K562 (cell line): ENCODE measurements at regions not wholly inside any gene's neighbourhood (a gene's known extent, or its start where the extent isn't known, plus 50 kb on each side); places are given as distances from the start of the nearest gene placed in this dataset.
A peak's percentile ranks its signal among the peaks of the same experiment; 100 is the strongest.

Experiments
- ATAC-seq: fragments of 200-7000 bp; cut with Tn5 transposase; 3 replicates; pipeline ENCODE4 v1.9.1; 2020; ENCODE audit warnings: moderate library complexity
- BruUV-seq: library from RNA; stranded (reverse); fragments of 400-500 nt; replicated peaks from 2 replicates; lab custom pipeline; 2021; lab: Mats Ljungman, UMichigan
- CTCF ChIA-PET: fragments of 300-600 bp; formaldehyde crosslinking; extraction: SDS; loops from one replicate; lab custom pipeline; 2021; ENCODE audit warnings: low intra/inter-chr PET ratio; lab: Yijun Ruan, JAX
- POLR2A ChIA-PET: fragments of 300-600, 350-650 bp; sonication (Branson Sonifier 250); formaldehyde crosslinking; extraction: SDS; loops from one replicate; lab custom pipeline; 2021; ENCODE audit warnings: antibody characterized with exemption, inconsistent platforms; lab: Yijun Ruan, JAX
- DNase-seq, 4 experiments: peaks; one replicate each; pipeline versions ENCODE4 v3.0.0 to v3.0.0-alpha.2; 2011 to 2018; ENCODE audit warnings: low spot score in 3 of 4, mixed read lengths in 3 of 4; ENCODE audit errors: extremely low read depth in 1 of 4
- FAIRE-seq: peaks from 2 replicates; lab custom pipeline; 2011; peaks lifted over from hg19 to GRCh38; lab: Jason Lieb, UNC
- H2AFZ ChIP-seq: 2 replicates; pipeline ENCODE4 v1.6.0; 2011; ENCODE audit warnings: low read depth, low read length, control low read depth, inconsistent platforms
- H3K27ac ChIP-seq: fragments of 200-600 bp; 3 replicates; pipeline ENCODE4 v1.8.0; 2011; ENCODE audit warnings: low read depth, mild to moderate bottlenecking, control low read depth, inconsistent platforms, low read length, moderate library complexity, mixed read lengths; ENCODE audit errors: extremely low read depth
- H3K27me3 ChIP-seq, 2 experiments: fragments of 300-600 bp in 1 of 2; 2 replicates in 1 of 2; 3 replicates in 1 of 2; pipeline versions ENCODE4 v1.6.0 to v1.8.0; 2011; ENCODE audit warnings: inconsistent platforms in 2 of 2, low read length in 2 of 2, mild to moderate bottlenecking in 1 of 2, mixed read lengths in 1 of 2, moderate library complexity in 1 of 2; ENCODE audit not compliant: control insufficient read depth in 2 of 2, insufficient read depth in 2 of 2
- H3K36me3 ChIP-seq: fragments of 300-600 bp; 3 replicates; pipeline ENCODE4 v1.8.0; 2011; ENCODE audit warnings: mild to moderate bottlenecking, low read length, inconsistent platforms; ENCODE audit not compliant: control insufficient read depth, insufficient read depth
- H3K4me1 ChIP-seq, 2 experiments: fragments of 200-600 bp in 1 of 2; replicated peaks in 1 of 2; 2 replicates in 1 of 2; 3 replicates in 1 of 2; pipeline versions ENCODE4 v1.5.1 to v1.8.0; 2011; ENCODE audit warnings: inconsistent platforms in 2 of 2, low read length in 2 of 2, mild to moderate bottlenecking in 1 of 2, mixed read lengths in 1 of 2, moderate library complexity in 1 of 2; ENCODE audit not compliant: control insufficient read depth in 2 of 2, insufficient read depth in 2 of 2
- H3K4me2 ChIP-seq: 2 replicates; pipeline ENCODE4 v1.6.1; 2011; ENCODE audit warnings: low read length, control low read depth, inconsistent platforms, mixed read lengths; ENCODE audit not compliant: insufficient read depth
- H3K4me3 ChIP-seq: fragments of 200-600 bp; sonication (generic), shearing (Covaris generic); 2 replicates; pipeline ENCODE4 v1.5.1; 2016; ENCODE audit warnings: control low read depth, inconsistent platforms
- H3K79me2 ChIP-seq: fragments of 200-600 bp; 3 replicates; pipeline ENCODE4 v1.8.0; 2011; ENCODE audit warnings: low read length, inconsistent platforms; ENCODE audit not compliant: control insufficient read depth, insufficient read depth
- H3K9ac ChIP-seq, 2 experiments: 2 replicates each; pipeline versions ENCODE4 v1.6.0 to v1.6.1; 2011; ENCODE audit warnings: low read depth in 2 of 2, low read length in 2 of 2, control low read depth in 1 of 2, inconsistent platforms in 1 of 2, mild to moderate bottlenecking in 1 of 2, mixed read lengths in 1 of 2; ENCODE audit not compliant: insufficient read depth in 1 of 2
- H3K9me1 ChIP-seq: one replicate; pipeline ENCODE4 v1.6.0; 2011; ENCODE audit warnings: inconsistent platforms, mild to moderate bottlenecking, low read length, moderate library complexity; ENCODE audit not compliant: control insufficient read depth, insufficient read depth
- H3K9me3 ChIP-seq: replicated peaks from 2 replicates; pipeline ENCODE4 v1.5.1; 2011; ENCODE audit warnings: low read depth, low read length, inconsistent platforms; ENCODE audit not compliant: control insufficient read depth, insufficient read depth
- H4K20me1 ChIP-seq: replicated peaks from 2 replicates; pipeline ENCODE4 v1.6.1; 2011; ENCODE audit warnings: low read length, inconsistent platforms, mixed read lengths; ENCODE audit not compliant: control insufficient read depth, insufficient read depth
- BCOR ChIP-seq: fragments of 450-650 bp; IDR thresholded peaks from 2 replicates; pipeline ENCODE4 v1.6.1; 2016
- CTCF ChIP-seq, 3 experiments: IDR thresholded peaks in 2 of 3; conservative IDR thresholded peaks in 1 of 3; 2 replicates each; pipeline ENCODE4 v1.5.1; 2011 to 2012; ENCODE audit warnings: low read length in 3 of 3, mild to moderate bottlenecking in 3 of 3, control low read depth in 2 of 3, improper control_type of control experiment in 1 of 3, inconsistent platforms in 1 of 3, low read depth in 1 of 3, mixed read lengths in 1 of 3, moderate library complexity in 1 of 3; ENCODE audit not compliant: insufficient read depth in 2 of 3
- PREB ChIP-seq: sonication (generic); formaldehyde crosslinking; IDR thresholded peaks from 2 replicates; pipeline ENCODE4 v1.8.1; 2023; ENCODE audit warnings: mild to moderate bottlenecking, missing genetic modification reagents
- RAD21 ChIP-seq, 2 experiments: fragments of 250-450 bp in 1 of 2; fragments of 450-650 bp in 1 of 2; sonication (Bioruptor Pico) in 1 of 2; formaldehyde crosslinking in 1 of 2; IDR thresholded peaks in 1 of 2; conservative IDR thresholded peaks in 1 of 2; 2 replicates each; pipeline versions ENCODE4 v1.4.0 to v1.8.0; 2020 to 2022; ENCODE audit warnings: mild to moderate bottlenecking in 2 of 2, moderate library complexity in 1 of 2
- ZBTB33 ChIP-seq: sonication (generic); formaldehyde crosslinking; IDR thresholded peaks from 2 replicates; pipeline ENCODE4 v1.8.1; 2023; ENCODE audit warnings: mild to moderate bottlenecking, missing genetic modification reagents
- WGBS: fragments of 100-300 bp; shearing (Covaris generic); methylation state at CpG from one replicate; pipeline ENCODE4 v1.1.6; 2016; ENCODE audit warnings: low coverage, mixed read lengths; ENCODE audit not compliant: insufficient coverage; ENCODE audit errors: missing lambda C conversion rate; 5-methylcytosine and 5-hydroxymethylcytosine counted together
- in situ Hi-C: fragments of 300-500 bp; cut with MboI; formaldehyde crosslinking; loops from 4 replicates; pipeline ENCODE4 v1.15.0; 2018; ENCODE audit warnings: inconsistent platforms, mixed read lengths
- intact Hi-C: fragments of 100-400 bp; cut with micrococcal nuclease; formaldehyde crosslinking; loops from 2 replicates; pipeline ENCODE4 v1.14.2; 2022

GRCh38 chr17:12545877-12546513 is 119.7 kb upstream of the MYOCD start:
- ATAC-seq (peak; percentile 78), FAIRE-seq (no peak), DNase-seq (peak; percentile 15 to 38 (median 22))
- no peaks in the 10 kb centered on the region for H3K4me1 ChIP-seq
- 0% methylated on average over 8 of the region's 9 CpGs for WGBS
- no peak overlapping the region for H3K4me2 ChIP-seq
- H4K20me1 ChIP-seq: no peaks in the 10 kb centered on the region
- no peaks in the 10 kb centered on the region; a peak in 1 of 5 replicates for H3K27me3 ChIP-seq
- no peak overlapping the region for H3K27ac ChIP-seq
- H3K79me2 ChIP-seq: no peaks in the 10 kb centered on the region
- no peak overlapping the region for H3K9ac ChIP-seq
- CTCF ChIA-PET: no interaction called here
- no peaks in the 10 kb centered on the region for H3K9me1 ChIP-seq
- no peak overlapping the region for H2AFZ ChIP-seq
- no TSS peak for BruUV-seq
- H3K4me3 ChIP-seq: no peak overlapping the region
- intact Hi-C loops: no loop called here
- no peaks in the 10 kb centered on the region for H3K9me3 ChIP-seq
- TF ChIP-seq RAD21 (CRISPR knock-in tag; conservative IDR thresholded peaks at IDR 0.05 in 1 of 2, IDR thresholded peaks at IDR 0.05 in 1 of 2) (peak in 1 of 2 experiments; percentile 22; a peak in 1 of 4 replicates), ZBTB33 (no peak), BCOR (no peak), CTCF (IDR thresholded peaks at IDR 0.05 in 2 of 3, conservative IDR thresholded peaks at IDR 0.05 in 1 of 3; ENCODE audit: insufficient read depth in 2 of 3, low read depth in 1 of 3, low read length in 3 of 3) (peak; percentile 51 to 64 (median 59)), PREB (CRISPR knock-in tag) (no peak)
- TF ChIP-seq, all 486 proteins: peak for 2
- POLR2A ChIA-PET: no interaction called here
- no peaks in the 10 kb centered on the region for H3K36me3 ChIP-seq
- in situ Hi-C loops: no loop called here
